HG03558 (cell line): ENCODE measurements at regions not wholly inside any gene's neighbourhood (a gene's known extent, or its start where the extent isn't known, plus 50 kb on each side); places are given as distances from the start of the nearest gene placed in this dataset.

Source experiments
- ATAC-seq: cut with Tn5 transposase; IDR thresholded peaks from one replicate; pipeline ENCODE4 v1.9.1; 2021; ENCODE audit warnings: moderate number of reproducible peaks; ENCODE audit not compliant: unreplicated experiment; ENCODE audit errors: extremely low read depth

- ATAC-seq = no peak
These were observed 107.8 kb upstream of the MANEA start for GRCh38 chr6:95469511-95469910.

DNA sequence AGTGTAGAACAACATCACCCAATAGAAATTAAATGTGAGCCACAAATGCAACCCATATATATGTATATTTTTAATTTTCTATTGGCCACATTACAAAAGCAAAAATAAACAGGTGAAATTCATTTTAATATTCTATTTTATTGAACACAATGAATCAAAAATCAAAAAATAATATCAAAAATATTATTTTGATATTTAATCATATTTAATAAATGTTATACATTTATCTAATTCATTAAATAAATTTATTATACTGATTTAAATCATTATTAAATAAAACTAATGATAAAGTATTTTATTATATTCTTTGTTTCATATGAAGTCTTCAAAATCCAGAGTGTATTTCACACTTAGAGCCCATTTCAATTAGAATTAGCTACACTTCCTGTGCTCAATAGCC is 98.4 kb upstream of the MANEA start:
- ATAC-seq = no peak

- no peak for ATAC-seq
These were observed 89.5 kb upstream of the MANEA start for GRCh38 chr6:95487817-95488216.

- no peak for ATAC-seq
These were observed 88.0 kb upstream of the MANEA start for GRCh38 chr6:95489185-95489863.

DNA sequence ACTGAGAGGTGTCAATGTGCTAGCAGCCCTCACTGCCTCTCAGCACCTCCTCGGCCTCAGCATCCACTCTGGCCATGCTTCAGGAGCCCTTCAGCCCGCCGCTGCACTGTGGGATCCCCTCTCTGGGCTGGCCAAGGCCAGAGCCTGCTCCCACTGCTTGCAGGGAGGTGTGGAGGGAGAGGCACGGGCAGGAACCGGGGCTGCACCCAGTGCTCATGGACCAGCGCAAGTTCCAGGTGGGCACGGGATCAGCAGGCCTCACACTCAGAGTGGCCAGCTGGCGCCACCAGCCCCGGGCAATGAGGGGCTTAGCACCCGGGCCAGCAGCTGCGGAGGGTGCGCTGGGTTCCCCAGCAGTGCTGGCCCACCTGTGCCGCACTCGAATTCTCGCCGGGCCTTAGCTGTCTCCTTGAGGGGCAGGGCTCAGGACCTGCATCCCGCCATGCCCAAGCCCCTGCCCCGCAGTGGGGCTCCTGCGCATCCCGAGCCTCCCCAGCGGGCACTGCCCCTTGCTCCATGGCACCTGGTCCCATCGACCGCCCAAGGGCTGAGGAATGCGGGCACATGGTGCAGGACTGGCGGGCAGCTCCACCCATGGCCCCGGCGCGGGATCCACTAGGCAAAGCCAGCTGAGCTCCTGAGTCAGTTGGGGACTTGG is 80.4 kb upstream of the MANEA start:
- no peak for ATAC-seq

GRCh38 chr6:95501032-95501904 is 76.1 kb upstream of the MANEA start:
- ATAC-seq = no peak

DNA sequence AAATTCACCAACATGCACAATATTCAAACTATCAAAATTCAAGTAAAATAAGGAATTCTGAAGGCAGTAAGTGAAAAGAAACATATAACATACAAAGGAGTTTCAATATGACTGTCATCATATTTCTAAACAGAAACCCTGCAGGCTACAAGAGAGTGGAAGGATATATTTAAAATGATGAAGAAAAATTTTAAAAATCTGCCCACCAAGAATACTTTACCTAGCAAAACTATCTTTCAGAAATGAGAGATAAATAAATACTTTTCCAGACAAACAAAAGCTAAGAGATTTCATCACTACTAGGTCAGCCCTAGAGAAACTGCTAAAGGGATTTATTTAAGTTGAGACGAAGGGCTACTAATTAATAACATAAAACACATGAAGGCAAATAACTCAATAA is 73.8 kb upstream of the MANEA start:
- ATAC-seq = no peak

GRCh38 chr6:95511404-95511803 is 65.9 kb upstream of the MANEA start:
- ATAC-seq = no peak

DNA sequence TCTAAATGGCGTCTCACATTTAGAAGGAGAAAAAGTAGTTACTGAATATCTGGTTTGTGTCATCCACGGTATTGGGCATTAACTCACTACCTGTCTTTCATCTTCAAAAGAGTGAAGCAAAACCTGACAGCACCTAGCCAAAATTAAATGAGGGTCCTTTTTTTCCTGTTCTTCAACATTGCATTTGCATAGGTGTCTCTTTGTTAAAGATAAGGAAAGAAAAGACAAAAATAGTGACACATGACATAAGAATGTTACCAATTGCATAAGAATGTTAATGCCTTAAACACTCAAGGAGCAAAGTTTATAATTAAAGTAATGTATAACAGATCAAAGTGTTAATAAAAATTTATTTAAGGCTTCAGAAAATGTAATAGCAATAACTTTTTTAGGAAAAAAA is 61.4 kb upstream of the MANEA start:
- no peak for ATAC-seq

GRCh38 chr6:95517004-95517403 is 60.3 kb upstream of the MANEA start:
- ATAC-seq = no peak

DNA sequence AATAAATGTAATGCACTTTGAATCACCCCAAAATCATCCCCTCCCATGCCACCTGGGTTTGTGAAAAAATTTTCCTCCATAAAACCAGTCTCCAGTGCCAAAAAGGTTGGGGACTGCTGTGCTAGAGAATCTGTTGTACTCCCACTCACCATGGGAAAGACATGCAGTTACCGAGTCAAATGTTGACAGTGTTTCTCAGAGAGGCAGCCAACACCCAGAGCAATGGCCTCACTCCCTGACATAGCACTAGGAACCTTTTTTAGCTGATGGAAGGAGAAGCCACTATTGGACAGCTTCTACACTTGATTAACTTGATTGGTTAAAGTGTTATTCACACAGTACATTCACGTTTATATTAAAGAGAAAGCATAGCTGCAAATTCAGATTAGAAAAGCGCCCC is 59.8 kb upstream of the MANEA start:
- ATAC-seq = no peak

DNA sequence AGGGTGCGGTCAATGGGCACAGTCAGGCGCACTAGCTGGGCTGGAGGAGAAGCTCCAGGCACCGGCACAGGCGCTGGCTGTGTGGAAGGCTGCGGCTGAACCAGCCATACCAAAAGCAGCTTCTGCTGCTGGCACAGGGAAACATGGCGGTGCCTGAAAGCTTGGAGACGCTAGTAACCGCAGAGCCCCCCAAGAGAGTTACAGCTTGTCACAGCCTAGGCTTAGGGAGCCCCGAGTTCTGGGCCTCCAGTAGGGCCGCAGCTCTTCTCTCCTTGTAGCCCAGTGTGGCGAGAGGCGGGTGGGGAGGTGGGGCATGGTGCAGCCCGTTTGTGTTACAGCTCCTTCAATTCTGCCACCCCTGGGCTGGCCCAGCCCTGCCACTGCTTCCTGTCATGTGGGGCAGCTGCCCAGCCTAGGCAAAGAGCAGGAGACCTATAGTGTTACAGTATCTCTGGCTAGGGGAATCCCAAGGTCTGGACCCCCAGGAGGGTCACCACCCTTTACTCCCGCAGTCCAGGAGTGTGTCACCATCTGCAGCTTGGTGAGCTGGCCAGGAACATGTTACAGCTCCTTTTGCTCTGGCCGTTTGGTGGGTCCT is 58.6 kb upstream of the MANEA start:
- ATAC-seq = no peak

GRCh38 chr6:95519228-95520037 is 57.9 kb upstream of the MANEA start:
- ATAC-seq = no peak

DNA sequence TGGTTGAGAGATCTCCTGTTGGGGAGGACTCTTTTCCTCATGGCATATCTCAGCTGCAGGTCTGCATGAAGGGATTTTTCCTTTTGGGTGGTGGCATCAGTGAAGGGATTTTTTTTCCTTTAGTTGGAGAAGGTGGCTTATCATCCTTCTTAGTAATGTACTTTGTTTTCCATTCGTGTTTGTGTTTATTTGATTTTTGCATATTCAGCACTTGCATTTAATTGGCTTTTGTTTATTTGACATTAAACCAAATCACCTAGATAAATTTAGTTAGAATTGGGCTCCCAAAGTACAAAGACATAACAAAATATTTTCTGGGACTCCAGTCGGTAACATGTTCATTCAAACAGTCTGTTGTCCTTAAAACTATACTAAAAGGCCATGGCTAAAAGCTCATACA is 56.2 kb upstream of the MANEA start:
- no peak for ATAC-seq
